Adrenal gland (tissue), 5 donors: ENCODE measurements at regions not wholly inside any gene's neighbourhood (a gene's known extent, or its start where the extent isn't known, plus 50 kb on each side); places are given as distances from the start of the nearest gene placed in this dataset.

Experiments
- POLR2A ChIP-seq, 2 donors: fragments of 450-650 bp; IDR thresholded peaks; one replicate each; pipeline ENCODE4 v1.6.1; 2017; ENCODE audit warnings: antibody characterized with exemption in 2 of 2, mild to moderate bottlenecking in 2 of 2, moderate library complexity in 1 of 2
- TF ChIP-seq, protein P1 (sequence below), 6 experiments: fragments of 450-650 bp in 4 of 6; fragments of 200-600 bp in 2 of 6; sonication (generic) in 1 of 6; IDR thresholded peaks; 1 replicate in 5 of 6; 2 replicates in 1 of 6; pipeline versions ENCODE4 v1.5.1 to v1.8.0; 2016 to 2021; ENCODE audit warnings: antibody characterized with exemption in 6 of 6, mild to moderate bottlenecking in 2 of 6, moderate library complexity in 1 of 6
- donor health status: DM: no; HTN: no; CAD: no.

DNA sequence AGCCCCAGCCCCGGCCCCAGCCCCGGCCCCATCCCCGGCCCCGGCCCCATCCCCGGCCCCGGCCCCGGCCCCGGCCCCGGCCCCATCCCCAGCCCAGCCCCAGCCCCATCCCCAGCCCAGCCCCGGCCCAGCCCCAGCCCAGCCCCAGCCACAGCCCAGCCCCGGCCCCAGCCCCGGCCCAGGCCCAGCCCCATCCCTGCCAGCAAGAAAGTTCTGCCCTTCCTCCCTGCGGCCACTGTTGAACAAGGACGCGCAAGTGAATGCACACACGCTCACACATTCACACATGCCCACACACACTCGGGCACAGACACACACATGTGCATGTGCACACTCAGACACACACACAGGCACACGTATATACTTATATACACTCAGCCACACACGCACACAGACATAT is 287.0 kb downstream of the NDUFA10 start:
- no peak for TF ChIP-seq POLR2A (IDR thresholded peaks at IDR 0.05)
- TF ChIP-seq, protein P1, sequence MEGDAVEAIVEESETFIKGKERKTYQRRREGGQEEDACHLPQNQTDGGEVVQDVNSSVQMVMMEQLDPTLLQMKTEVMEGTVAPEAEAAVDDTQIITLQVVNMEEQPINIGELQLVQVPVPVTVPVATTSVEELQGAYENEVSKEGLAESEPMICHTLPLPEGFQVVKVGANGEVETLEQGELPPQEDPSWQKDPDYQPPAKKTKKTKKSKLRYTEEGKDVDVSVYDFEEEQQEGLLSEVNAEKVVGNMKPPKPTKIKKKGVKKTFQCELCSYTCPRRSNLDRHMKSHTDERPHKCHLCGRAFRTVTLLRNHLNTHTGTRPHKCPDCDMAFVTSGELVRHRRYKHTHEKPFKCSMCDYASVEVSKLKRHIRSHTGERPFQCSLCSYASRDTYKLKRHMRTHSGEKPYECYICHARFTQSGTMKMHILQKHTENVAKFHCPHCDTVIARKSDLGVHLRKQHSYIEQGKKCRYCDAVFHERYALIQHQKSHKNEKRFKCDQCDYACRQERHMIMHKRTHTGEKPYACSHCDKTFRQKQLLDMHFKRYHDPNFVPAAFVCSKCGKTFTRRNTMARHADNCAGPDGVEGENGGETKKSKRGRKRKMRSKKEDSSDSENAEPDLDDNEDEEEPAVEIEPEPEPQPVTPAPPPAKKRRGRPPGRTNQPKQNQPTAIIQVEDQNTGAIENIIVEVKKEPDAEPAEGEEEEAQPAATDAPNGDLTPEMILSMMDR (IDR thresholded peaks at IDR 0.05), result no peak
